Epithelial cell of proximal tubule (primary cell): ENCODE measurements at regions not wholly inside any gene's neighbourhood (a gene's known extent, or its start where the extent isn't known, plus 50 kb on each side); places are given as distances from the start of the nearest gene placed in this dataset.

Experiments
- DNase-seq: peaks from one replicate; pipeline ENCODE4 v3.0.0-alpha.2; 2011; ENCODE audit warnings: low read depth
- H3K4me3 ChIP-seq: 2 replicates; pipeline ENCODE4 v1.5.1; 2011; ENCODE audit warnings: low read depth, mild to moderate bottlenecking, low read length
- CTCF ChIP-seq: conservative IDR thresholded peaks from 2 replicates; pipeline ENCODE4 v1.5.1; 2012; ENCODE audit warnings: low read depth, mild to moderate bottlenecking, low read length

DNA sequence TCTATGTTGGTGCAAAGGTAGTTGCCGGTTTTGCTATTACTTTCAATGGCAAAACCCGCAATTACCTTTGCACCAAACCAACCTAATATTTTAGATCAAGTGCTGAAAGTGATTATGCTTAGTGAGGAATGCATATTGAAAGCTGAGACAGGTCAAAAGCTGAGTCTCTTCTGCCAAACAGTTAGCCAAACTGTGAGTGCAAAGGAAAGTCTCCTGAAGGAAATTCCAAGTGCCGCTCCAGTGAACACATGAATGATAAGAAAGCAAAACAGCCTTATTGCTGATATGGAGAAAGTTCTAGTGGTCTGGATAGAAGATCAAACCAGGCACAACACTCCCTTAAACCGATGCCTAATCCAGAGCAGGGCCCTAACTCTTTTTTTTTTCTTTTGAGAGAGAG lies 83.1 kb upstream of the ERRFI1 start:
- DNase-seq, result no peak

GRCh38 chr1:8107897-8108296 lies 81.8 kb upstream of the ERRFI1 start:
- no peak overlapping the region for H3K4me3 ChIP-seq
- TF ChIP-seq CTCF, result no peak
- DNase-seq, result no peak

More for the DNA sequence above, 83.1 kb upstream of the ERRFI1 start:
- no peak for TF ChIP-seq CTCF
- H3K4me3 ChIP-seq, result no peak overlapping the region

GRCh38 chr1:8104278-8105236 lies 78.4 kb upstream of the ERRFI1 start:
- no peak for TF ChIP-seq CTCF
- no peak overlapping the region for H3K4me3 ChIP-seq
- DNase-seq, result no peak

GRCh38 chr1:8097908-8098307 lies 71.8 kb upstream of the ERRFI1 start:
- TF ChIP-seq CTCF, result no peak
- no peak for DNase-seq
- no peak overlapping the region for H3K4me3 ChIP-seq

GRCh38 chr1:8097077-8097799 lies 71.1 kb upstream of the ERRFI1 start:
- TF ChIP-seq CTCF, result no peak
- H3K4me3 ChIP-seq, result no peak overlapping the region
- peak; percentile 97 for DNase-seq

DNA sequence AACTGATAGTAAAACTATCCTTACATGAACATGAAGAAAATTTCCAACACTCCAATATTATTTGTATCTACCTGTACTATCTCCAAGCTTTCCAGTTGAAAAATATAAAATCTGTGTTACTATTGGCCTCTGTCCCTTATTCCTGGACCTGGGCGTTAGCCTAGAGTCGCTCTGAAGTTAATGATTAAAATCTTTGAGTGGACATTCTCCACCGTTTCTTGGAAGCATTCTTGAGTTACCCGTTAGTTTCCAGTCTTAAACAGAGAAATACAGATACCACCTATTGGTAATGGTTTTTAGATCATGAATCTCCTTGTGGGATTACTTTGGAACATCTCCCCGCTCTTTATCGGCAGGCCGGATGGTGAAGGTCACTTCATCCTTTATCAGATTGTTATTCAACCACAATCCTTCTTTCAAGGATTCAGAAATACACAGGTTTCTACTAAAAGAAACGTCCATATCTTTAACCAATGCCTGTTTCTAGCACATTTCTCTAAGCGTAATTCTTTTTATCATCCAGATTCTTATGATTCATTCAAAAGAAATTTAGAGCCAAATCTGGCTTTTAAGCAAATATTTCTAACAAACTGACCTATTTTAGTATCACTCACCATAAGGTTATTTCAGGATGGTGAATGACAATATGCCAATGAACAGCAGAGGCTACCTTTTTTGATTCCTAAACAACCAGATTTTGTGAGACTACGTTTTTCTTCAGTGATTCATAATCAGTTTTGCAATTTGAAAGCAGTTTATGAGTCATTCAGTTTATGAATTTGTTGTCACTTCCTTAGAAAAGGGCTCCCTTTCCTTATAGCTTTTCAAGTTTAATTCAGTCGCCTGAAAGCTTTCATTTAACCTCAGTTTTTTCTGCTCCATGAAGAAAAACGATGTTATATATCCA lies 70.2 kb upstream of the ERRFI1 start:
- H3K4me3 ChIP-seq, result no peak overlapping the region
- DNase-seq, result no peak
- TF ChIP-seq CTCF, result no peak
